Thoracic aorta (tissue), 2 donors: ENCODE measurements at regions not wholly inside any gene's neighbourhood (a gene's known extent, or its start where the extent isn't known, plus 50 kb on each side); places are given as distances from the start of the nearest gene placed in this dataset.

Experiments used
- ATAC-seq: fragments of 150-250 bp; one replicate; pipeline ENCODE4 v1.8.0; 2017; ENCODE audit warnings: low read depth; ENCODE audit not compliant: insufficient number of reproducible peaks, low FRiP score
- DNase-seq: peaks from one replicate; pipeline ENCODE4 v3.0.0-alpha.2; 2020; ENCODE audit warnings: low spot score
- H3K27ac ChIP-seq, 2 donors: fragments of 200-600 bp; sonication (generic); 1 replicate in 1 of 2; 2 replicates in 1 of 2; pipeline ENCODE4 v1.5.1; 2016; ENCODE audit warnings: mild to moderate bottlenecking in 2 of 2, moderate library complexity in 2 of 2
- H3K27me3 ChIP-seq: fragments of 200-600 bp; sonication (generic); replicated peaks from 2 replicates; pipeline ENCODE4 v1.6.0; 2016; ENCODE audit warnings: mild to moderate bottlenecking; ENCODE audit not compliant: insufficient read depth
- H3K36me3 ChIP-seq: fragments of 200-600 bp; sonication (generic); one replicate; pipeline ENCODE4 v1.5.1; 2016
- H3K4me1 ChIP-seq, 2 donors: fragments of 200-600 bp; sonication (generic); 1 replicate in 1 of 2; 2 replicates in 1 of 2; pipeline versions ENCODE4 v1.5.1 to v1.6.0; 2016; ENCODE audit warnings: low read depth in 2 of 2, mild to moderate bottlenecking in 1 of 2; ENCODE audit not compliant: control insufficient read depth in 1 of 2
- H3K4me3 ChIP-seq: fragments of 200-600 bp; sonication (generic); 2 replicates; pipeline ENCODE4 v1.5.1; 2016; ENCODE audit warnings: mild to moderate bottlenecking
- H3K9me3 ChIP-seq: fragments of 200-600 bp; sonication (generic); 2 replicates; pipeline ENCODE4 v1.5.1; 2016
- TF ChIP-seq, protein P1 (sequence below): fragments of 200-600 bp; sonication (generic); IDR thresholded peaks from one replicate; pipeline ENCODE4 v1.5.1; 2019; ENCODE audit warnings: antibody characterized with exemption

GRCh38 chr7:16067711-16068110 lies 353.6 kb downstream of the CRPPA start:
- DNase-seq: no peak
- no peaks in the 10 kb centered on the region for H3K36me3 ChIP-seq
- peaks cover 28 to 36% of the 10 kb centered on the region in 2 donors for H3K4me1 ChIP-seq
- no peaks in the 10 kb centered on the region for H3K9me3 ChIP-seq
- H3K27ac ChIP-seq: peak overlapping the region in 1 of 2 donors; percentile 18
- TF ChIP-seq, protein P1, sequence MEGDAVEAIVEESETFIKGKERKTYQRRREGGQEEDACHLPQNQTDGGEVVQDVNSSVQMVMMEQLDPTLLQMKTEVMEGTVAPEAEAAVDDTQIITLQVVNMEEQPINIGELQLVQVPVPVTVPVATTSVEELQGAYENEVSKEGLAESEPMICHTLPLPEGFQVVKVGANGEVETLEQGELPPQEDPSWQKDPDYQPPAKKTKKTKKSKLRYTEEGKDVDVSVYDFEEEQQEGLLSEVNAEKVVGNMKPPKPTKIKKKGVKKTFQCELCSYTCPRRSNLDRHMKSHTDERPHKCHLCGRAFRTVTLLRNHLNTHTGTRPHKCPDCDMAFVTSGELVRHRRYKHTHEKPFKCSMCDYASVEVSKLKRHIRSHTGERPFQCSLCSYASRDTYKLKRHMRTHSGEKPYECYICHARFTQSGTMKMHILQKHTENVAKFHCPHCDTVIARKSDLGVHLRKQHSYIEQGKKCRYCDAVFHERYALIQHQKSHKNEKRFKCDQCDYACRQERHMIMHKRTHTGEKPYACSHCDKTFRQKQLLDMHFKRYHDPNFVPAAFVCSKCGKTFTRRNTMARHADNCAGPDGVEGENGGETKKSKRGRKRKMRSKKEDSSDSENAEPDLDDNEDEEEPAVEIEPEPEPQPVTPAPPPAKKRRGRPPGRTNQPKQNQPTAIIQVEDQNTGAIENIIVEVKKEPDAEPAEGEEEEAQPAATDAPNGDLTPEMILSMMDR: no peak
- no peak overlapping the region for H3K4me3 ChIP-seq
- no peak for ATAC-seq
- H3K27me3 ChIP-seq: no peaks in the 10 kb centered on the region

DNA sequence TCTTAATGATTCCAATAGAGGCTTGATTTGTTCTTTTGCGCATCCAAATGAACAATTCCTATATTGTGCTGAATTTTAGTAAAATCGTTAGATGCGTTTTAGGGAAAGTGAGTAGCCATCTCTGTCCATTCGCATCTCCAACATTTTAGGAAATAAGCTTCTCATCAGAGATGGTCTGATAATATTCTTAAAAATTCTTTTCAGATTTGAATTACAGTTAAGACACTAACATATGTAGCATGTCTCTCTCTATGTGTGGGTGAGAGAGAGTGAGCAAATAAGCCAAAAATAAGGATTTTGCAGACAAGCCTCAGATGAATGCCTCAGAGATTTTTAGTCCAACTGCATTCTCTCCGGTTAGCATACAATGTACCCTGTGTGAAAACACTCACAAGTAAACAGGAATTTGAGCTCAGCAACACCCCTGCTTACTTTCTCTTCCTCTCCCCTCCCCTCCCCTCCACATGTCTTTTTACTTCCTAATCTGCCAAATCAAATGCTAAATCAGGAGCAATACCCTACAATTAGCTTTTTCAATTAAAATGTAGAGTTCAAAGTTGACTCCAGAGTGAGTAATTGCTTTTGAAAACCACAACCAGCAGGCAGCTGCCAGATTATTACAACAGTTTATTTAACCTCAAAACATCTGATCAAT lies 354.4 kb downstream of the CRPPA start:
- Histone ChIP-seq H3K4me1 (peaks cover 36 to 43% of the 10 kb centered on the region in 2 donors), H3K4me3 (no peak overlapping the region), H3K27ac (peak overlapping the region in 1 of 2 donors; percentile 45), H3K9me3 (no peaks in the 10 kb centered on the region), H3K36me3 (no peaks in the 10 kb centered on the region), H3K27me3 (no peaks in the 10 kb centered on the region)
- ATAC-seq (no peak), DNase-seq (no peak)
- TF ChIP-seq, protein P1: no peak

GRCh38 chr7:16065939-16066338 lies 355.4 kb downstream of the CRPPA start:
- no peaks in the 10 kb centered on the region for H3K36me3 ChIP-seq
- TF ChIP-seq, protein P1: no peak
- ATAC-seq (no peak), DNase-seq (no peak)
- peaks cover 37 to 48% of the 10 kb centered on the region in 2 donors for H3K4me1 ChIP-seq
- no peaks in the 10 kb centered on the region for H3K27me3 ChIP-seq
- no peak overlapping the region for H3K4me3 ChIP-seq
- peak overlapping the region in 1 of 2 donors; percentile 45 for H3K27ac ChIP-seq
- no peaks in the 10 kb centered on the region for H3K9me3 ChIP-seq

DNA sequence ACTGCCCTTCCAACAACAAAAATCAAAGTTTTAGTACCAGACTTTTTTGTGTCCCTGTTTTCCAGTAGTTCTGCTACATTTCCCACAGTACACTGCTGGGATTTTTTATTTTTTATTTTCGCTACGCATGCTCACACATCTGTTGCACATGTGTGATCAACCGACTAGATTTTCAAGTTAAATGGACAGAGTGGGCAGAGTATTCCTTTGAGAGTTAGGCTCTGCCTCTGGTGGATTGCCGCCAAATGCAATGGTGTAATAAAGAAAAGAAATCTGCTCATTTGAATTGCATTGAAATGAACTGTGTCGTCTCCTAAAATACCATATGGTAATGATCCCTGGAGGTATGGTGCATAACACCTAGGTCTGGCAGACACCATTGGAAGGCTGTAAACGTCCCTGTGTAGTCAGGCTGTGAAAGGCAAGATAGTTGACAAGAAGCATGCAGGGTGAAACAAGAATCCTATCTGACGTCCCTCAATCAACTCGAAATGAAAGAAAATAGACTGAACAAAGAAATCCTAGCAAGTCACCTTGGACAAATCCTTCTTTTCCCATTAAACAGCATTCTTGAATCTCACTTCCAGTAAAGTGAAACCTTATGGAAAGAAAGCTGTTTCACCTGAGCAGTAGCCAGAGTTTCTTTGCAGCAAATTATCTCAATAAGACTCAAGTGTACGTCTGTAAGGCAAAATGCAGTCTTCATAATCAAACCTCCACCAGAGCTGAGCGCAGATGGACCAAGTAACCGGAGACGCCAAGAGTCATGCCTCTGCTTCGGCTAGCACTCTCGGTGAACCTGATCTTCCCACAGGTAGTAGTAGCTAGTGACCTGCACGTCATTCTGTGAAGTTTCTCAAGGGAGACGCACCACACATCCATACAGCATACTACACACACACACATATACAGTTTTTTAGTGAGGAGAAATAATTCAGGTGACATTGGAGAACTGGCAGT lies 357.3 kb downstream of the CRPPA start:
- peak overlapping the region in 1 of 2 donors; percentile 36 for H3K27ac ChIP-seq
- DNase-seq (no peak), ATAC-seq (no peak)
- peaks cover 35 to 48% of the 10 kb centered on the region in 2 donors for H3K4me1 ChIP-seq
- H3K9me3 ChIP-seq: no peaks in the 10 kb centered on the region
- H3K4me3 ChIP-seq: peak overlapping the region; percentile 27
- no peaks in the 10 kb centered on the region for H3K27me3 ChIP-seq
- TF ChIP-seq, protein P1: no peak
- H3K36me3 ChIP-seq: no peaks in the 10 kb centered on the region

- peaks cover 35 to 48% of the 10 kb centered on the region in 2 donors for H3K4me1 ChIP-seq
- peak overlapping the region; percentile 27 for H3K4me3 ChIP-seq
- TF ChIP-seq, protein P1: no peak
- H3K9me3 ChIP-seq: no peaks in the 10 kb centered on the region
- DNase-seq (no peak), ATAC-seq (no peak)
- H3K27ac ChIP-seq: peak overlapping the region in 1 of 2 donors; percentile 36
- H3K27me3 ChIP-seq: no peaks in the 10 kb centered on the region
- no peaks in the 10 kb centered on the region for H3K36me3 ChIP-seq
These were observed 358.1 kb downstream of the CRPPA start for GRCh38 chr7:16063221-16063620.
